GM19043 (cell line): ENCODE measurements at regions not wholly inside any gene's neighbourhood (a gene's known extent, or its start where the extent isn't known, plus 50 kb on each side); places are given as distances from the start of the nearest gene placed in this dataset.

Experiments used
- ATAC-seq: cut with Tn5 transposase; IDR thresholded peaks from one replicate; pipeline ENCODE4 v1.9.1; 2021; ENCODE audit warnings: low read depth; ENCODE audit not compliant: unreplicated experiment

DNA sequence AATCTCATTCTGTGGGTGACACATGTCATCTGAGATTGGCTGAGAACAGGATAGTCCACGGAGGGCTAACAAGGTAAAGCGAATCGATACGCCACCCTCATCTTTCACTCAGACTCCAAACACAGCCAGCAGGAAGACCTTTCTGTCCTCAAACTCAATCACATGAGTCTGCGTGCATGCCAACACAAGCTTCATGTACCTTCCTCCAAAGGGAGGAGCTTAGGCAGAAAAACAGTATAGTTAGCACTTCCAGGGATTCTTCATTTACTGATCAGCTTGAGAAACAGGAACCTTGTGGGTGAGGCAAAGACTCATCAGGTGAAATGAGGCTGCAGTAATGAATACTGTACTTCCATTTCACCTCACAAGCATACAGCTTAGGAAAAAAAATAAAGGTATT, 767.1 kb upstream of the API5 start:
- no peak for ATAC-seq

DNA sequence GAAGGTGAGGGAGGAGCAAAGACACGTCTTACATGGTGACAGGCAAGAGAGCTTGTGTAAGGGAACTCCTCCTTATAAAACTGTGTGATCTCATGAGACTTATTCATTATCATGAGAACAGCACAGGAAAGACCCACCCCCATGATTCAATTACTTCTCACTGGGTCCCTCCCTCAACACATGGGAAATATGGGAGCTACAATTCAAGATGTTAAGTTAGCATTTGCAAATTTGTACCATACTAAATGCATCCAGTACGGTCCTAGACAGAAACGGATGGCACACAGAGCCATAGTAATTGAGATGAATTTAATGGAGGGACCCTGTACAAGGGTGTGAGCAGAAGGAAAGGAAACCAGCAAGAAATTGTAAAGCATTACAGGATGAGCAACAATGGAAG, 765.8 kb upstream of the API5 start:
- no peak for ATAC-seq

DNA sequence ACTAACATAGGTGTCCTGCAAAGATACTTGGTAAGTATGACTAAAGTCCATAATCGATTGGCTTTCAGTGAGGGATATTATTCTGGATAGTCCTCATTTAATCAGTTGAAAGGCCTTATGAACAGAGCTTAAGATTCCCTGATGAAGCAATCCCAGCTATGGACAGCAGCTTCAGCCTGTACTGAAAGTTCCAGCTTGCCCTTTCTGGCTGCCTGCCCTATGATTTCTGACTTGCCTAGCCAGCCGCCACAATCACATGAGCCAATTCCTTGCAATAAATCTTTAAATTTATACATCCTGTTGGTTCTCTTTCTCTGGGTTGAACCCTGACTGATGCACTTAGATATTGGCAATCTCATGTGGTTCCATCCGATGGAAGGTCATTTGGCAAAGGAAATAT, 759.0 kb upstream of the API5 start:
- no peak for ATAC-seq

DNA sequence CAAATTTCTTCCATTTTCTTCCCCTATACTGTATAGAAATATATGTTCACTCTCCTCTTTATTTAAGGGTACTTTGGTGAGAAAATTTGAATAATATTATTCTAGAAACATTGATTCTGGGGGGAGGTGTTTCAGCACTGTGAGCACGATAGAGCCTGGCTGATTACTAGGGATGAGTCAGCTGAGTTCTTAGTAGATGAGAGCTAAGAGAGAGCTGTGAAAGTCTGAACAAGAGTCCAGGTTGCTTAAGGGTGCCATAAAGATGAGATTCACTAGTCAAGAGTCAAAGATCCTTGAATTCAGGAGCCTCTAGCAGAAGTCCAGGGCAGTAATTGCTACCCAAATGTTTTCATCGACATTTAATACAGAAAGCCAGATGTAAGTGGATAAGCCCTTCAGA, 756.6 kb upstream of the API5 start:
- ATAC-seq: no peak

DNA sequence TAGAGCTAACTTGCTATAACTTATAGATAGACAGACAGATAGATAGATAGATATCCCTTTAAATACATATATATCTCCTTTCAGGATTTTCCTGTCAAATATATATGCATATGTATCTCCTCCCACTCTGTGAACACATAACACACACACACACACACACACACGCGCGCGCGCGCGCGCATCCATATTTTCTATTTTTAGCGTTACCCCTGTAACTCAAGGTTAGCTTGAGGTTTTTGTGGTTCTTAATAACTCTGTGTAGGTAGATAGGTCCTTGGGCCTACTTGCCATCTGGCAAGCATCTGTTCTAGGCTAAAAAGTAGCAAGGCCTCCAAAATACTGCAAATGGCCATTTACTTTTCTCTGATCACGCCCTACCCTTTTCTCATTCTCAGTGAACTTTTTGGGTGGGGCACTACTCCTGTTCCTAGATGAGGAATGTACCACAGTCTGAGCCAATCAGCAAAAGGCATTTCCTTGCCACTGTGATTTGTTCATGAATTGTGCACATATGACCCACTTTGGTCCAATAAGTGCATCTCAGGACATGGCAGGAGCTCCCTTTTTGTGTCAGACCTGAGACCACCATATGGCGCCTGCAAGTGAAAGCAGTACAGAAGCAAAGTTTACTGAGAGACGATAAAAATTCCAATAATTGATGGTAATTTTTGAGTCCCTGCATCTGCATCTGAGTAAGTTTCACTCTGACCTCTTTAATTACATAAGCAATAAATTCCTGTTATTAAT, 740.5 kb upstream of the API5 start:
- no peak for ATAC-seq

DNA sequence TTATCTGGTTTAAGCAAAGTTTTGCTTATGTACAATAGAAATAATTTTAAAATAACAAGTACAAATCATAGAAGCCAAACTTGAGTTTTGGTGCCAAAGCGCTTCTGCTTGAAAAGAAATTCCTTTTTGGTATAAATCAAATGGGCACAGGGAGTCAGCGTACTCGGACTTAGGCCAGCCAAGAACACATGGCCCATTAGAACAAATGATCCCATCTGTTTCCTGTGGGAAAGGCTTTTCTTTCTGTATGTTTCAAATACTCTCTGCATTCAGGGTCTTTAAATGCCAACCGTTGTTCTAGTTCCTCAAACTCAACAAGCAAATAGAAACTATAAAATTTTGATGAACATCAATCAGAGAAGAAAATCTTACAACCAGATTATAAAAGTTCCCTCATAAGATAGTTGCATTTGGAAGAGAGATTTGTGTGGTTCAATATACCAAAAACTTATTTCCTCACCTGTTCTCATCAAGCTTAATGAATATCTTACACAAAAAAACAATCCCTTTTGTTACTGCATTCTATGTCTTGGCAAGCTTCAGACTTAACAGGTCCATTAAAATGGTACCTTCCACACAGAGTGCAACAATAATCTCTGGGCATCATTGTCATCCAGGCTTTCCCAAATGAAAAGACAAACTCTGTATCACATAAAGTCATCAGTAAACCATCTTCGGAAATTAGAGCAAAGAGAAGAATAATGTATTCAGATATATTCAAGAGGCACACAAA, 739.8 kb upstream of the API5 start:
- no peak for ATAC-seq

DNA sequence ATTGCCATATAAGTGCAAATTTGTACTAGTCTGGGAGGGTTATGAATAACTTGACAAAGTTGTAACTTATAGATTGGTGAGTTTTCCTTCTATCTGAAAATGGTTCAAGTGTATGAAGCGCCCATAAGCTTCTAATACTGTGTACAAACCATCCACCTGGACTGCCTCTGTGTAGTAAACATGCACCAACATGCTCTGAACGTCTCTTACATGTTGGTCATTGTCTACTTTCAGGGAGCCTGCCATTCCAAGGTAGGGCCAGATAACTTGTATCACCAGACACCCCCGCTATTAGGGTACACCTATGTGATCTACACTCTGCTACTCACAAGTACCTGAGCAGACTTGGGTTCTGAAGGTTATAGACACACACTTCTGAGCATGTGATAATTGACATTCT, 735.5 kb upstream of the API5 start:
- no peak for ATAC-seq

DNA sequence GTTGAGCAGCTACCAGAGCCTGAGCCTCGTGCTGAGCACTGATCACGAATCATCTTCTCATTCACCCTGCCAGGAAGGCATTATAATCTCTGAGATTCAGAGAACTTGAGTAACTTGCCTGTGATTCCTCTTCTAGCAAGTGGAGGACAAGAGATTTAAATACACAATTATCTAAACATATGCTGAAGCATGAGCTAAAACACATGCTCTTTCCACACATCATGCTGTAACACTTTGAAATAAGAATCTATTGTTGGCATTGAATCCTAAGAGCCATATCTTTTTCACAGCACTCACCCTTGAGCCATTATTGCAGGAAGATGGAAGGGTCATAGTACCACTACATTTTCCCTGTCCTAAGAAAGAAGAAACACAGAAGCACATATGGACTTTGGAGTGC, 722.5 kb upstream of the API5 start:
- ATAC-seq: no peak

DNA sequence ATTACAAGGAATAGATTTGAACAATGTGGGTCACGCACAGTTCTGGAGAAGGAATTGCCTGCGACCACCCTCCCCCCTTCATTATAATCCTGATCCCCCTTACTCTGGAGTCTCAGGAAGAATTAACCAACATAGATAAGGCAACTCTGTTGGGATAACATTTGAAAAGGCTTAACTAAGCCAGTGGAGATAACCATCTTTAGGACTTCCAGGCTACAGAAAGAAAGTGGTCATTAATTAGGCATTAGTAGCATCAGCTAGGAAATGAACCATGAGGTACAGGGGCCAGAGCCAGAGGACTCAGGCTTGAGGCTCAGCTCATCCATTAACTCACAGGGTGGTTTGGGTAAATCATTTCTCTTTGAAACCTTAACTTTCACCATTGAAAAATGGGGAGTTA, 720.0 kb upstream of the API5 start:
- ATAC-seq: no peak

DNA sequence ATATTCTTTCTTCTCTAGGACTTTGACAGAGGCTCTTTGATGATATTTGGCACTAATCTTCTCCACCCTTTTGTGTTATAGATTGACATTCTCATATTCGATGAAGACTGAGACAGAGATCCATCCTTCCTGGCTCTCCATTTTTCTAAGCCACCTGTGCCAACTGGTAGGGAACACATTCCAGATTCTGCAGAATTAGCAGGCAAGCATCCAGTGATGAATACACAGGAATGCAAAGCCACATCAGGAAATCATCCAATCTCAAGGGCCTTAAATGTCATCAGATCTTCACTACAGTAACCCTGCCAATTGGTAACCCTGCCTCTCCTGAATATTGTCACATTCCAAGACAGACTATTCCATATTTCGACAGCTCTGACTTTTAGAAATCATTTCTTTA, 718.4 kb upstream of the API5 start:
- no peak for ATAC-seq

DNA sequence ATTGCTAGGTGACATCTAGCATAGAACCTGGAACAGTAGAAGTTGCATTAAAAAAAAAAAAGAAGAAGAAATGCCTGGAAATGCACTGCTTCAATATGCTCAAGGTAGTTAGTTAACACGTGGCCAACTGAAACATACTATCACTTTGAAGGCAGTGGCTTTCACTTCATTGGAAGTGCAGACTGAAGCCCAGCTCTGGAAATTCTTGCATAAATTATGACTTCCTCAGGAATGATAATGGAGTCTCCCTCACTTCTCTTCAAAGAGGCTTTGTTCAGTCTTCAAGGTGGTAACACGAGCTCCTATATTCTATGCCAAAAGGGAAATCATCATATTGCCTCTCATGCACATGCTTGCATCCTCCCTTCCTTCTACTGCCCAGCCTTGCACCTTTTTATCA, 715.9 kb upstream of the API5 start:
- ATAC-seq: no peak

DNA sequence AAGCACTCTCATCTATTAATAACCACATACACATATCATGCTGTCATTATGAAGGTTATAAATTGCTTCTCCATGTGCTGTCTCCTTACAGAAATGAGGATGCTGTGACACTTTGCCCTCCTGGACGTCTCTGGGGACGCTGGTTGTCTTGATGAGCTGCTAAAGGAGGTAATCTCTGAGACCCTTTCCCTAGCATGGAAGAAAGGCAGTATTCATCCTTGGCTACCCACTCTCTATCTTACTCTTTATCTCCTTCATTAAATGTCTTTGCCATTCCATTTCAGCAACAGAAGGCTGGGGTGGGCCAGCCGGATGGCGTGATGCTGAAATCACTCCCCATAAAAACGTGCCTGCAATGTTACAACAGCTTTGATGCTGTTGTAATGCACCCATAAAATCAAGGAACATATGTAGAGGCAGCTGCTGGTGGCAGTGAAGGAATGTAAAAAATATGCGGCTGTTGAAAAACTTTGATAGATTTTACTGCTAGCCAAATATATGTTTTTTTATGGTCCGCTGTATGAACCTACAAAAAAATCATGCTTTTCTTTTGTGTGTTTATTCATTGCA, 715.1 kb upstream of the API5 start:
- ATAC-seq: no peak

DNA sequence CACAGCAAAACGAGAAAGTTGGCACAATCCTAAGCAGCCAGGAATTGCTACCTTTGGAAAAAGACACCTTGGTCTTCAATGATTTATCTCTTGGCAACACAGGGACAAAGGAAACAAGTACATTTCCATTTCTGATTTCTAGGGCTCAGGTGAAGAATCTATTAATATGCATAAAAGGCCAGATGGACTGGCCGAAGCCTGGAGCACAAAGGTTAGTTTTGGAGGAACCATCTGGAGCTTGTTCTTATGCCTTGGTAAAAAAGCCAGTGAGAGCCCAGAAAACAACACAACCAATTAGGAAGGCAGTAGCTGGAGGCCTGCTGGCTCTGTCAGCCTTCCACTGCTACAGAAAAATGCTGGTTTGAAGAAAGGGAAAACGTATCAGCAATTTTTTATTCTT, 713.5 kb upstream of the API5 start:
- ATAC-seq: no peak

DNA sequence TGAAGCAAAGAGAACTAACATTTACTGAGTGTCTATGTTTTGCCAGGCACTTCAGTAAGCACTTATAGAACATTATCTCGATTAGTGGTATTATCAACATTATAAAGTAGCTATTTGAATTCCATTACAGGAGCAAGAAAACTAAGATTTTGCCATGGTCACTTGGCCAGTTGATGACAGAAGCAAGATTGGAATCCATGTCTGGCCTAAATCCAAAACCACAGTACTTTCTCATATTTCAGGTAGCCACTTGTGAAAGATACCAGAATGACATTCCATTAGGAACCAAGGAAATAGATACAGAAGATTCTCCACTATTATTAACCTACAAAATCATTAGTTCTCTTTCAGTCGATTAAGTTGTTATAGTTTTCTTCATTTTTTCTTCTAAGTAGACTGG, 691.0 kb upstream of the API5 start:
- ATAC-seq: no peak

DNA sequence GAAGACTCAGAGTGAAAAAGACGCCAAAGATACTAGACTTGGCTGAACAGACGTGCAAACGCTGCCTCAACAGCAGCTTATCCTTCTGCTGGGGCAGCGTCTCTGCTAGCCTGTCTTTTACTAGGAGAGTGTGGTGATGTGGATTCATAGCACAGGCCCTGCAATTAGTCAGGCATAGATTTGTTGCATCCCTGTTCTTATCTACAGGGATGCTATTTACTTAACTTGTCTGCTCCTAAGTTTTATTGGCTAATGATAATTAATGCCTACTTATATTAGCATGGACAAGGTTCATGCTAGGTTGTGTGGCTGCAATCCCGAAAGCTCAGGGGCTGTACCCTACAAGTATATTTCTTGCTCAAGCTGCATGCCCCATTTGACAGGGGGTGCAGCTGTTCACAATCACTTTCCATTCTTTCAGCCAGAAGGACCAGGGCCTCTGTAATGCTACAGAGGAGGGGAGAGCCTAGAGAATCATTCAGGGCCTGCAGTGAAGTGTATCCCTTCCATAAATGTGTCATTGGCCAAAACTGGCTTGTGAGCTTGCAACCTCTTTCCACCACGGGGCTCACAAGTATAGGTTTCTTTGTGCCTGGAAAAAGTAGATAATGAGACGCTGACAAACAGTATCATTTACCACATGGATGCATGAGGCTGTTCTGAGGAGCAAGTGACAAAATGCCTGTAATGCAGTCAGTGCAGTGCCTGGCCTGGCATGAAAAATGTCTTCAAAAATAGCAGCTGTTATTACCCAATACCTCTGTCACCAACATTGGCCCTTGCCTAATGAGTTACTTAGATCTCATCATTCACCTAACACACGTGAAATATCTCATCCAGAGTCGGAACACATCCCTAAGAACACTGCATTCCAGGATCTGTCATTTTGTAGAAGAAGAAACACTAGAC, 685.8 kb upstream of the API5 start:
- ATAC-seq: no peak

DNA sequence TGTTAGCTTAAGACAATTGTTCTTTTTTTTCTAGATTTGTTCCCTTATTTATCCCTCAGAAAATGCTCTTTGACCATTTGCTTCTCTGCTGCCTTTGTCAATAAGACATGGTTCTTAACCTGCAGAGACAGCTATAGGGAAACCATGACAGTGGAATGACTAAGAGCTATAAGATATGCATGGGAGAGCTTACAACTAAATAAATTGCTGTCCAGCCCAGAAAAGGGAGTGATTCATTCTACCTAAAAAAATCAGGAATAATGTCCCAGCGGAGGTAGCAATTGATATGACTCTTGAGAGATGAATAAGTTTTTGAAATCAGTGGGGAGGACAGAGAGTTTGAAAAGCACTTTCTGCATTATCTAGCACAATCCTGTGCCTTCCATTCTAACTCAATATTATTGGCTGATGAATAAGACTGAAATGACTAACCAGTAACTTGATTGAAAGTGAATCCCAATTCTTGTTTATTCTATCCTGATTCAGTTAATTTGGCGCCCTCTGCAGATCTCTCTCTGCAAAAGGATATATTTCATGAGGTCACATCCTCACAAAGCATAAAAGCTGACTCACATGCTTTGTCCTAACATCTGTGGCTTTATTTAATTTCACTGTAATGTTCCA, 680.5 kb upstream of the API5 start:
- no peak for ATAC-seq

DNA sequence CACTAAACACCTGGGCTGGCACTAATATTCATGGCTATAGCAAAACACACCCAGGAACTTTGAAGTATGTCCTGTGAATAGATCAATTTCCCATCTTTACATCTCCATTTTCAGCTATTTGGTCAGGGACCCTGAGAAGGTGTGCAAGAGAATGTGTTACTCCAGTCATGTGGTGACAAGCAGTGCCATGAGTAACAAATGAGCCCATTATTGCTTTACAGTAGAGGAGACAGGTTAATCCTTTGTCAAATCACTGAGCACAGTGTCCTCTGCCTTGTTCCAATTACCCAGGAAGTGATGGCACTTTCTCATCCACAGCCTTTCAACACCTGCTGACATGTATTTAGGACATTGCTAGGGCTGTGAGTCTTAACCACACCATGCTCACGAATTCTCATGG, 664.8 kb upstream of the API5 start:
- no peak for ATAC-seq

DNA sequence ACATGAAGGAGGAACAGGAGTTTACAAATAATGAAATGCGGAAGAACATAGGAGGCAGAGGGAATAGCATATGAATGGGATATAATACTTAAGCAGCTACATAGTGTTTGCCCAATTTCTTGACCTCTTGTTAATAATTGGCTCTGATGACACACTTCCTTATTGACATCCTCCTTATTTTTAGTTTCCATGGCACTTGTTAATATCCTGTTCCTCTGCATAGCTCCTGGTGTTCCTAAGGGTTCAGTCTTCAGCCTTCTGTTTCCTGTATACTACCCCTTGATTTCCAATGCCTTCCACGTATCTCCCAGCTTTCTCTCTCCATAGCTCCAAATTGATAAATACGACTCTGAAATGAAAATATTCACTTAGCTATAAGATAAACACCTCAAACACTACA, 663.8 kb upstream of the API5 start:
- no peak for ATAC-seq

DNA sequence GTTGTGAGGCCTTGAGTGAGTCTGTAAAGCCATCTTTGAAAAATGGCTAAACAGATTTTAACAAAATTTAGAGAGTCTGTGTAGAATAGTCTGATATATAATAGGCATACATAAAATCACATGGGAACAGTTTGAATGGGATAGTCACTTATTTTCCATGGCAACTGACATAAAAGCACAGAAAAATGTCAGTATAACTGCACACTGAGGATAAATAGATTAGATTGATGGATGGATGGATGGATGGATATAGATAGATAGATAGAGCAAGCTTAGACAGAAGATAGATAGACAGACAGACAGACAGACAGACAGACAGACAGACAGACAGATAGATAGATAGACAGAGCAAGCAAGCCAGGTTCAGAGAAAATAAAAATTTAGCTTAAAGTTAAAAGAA, 660.2 kb upstream of the API5 start:
- ATAC-seq: no peak

DNA sequence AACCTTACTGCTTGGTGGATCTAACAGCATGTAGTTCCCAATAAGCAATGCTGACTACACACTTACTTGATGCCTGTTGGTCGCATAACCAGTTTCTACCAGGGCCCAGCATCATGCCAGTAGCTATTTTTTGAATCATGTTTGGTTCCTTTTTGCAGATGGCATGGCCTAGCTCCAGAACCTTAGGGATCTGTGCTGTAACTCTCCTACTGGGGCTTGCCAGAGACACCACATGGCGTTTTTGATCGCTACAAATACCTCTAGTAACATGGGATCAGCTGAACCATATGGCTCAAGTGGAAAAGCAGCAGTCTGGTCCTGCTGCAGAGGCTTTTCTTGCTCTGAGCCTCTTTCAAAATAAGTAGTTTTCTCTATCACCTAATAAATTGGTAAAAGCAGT, 654.6 kb upstream of the API5 start:
- no peak for ATAC-seq

DNA sequence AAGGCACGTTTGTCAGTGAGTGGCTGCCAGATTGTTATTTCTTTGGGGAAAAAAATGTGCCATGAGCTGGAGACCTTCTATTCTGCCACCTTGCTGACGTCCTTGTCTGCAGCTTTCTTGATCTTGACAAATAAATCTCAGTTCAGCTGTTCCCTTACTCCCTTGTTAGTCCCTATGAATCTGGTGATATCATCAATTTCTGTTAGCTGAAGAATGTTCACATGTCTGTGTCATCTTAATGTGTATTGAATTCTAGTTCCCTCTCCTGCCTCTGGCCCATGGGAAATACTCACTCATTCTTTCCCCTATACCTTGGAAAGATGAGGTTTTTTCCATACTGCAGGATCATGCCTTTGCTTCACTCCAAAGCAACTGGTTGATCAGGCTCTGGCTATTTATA, 649.9 kb upstream of the API5 start:
- ATAC-seq: no peak
